ENCODE measurements at regions not wholly inside any gene's neighbourhood (a gene's known extent, or its start where the extent isn't known, plus 50 kb on each side); places are given as distances from the start of the nearest gene placed in this dataset.

DNA sequence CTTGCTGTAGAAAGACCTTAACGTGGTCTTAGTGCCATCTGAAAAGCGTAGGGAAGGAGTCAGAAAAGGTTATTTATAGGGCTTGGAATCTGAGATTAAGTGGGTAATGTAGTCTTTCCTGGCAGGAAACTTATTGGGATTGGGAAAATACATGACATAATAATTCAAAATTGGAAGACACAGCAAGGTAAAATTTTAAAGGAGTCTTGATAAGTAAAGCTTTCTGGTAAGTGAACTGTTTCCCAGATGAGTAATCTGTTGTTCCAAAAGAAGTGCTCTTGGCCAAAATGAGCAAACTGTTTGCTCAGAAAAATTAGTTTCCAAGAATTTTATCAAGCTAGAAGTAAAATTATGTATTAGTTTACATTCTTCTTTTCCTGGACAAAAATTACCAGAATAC, 149.3 kb upstream of the TMTC2 start:
- TF ChIP-seq SP1 (IDR thresholded peaks at IDR 0.05; ENCODE audit: low read depth, low read length) (no peak), EP300 (IDR thresholded peaks at IDR 0.05; ENCODE audit: borderline replicate concordance in 1 of 2, low read depth in 2 of 2, low read length in 2 of 2) (no peak), RXRA (IDR thresholded peaks at IDR 0.05; ENCODE audit: insufficient read depth, low read depth, low read length) (no peak)
- TF ChIP-seq, protein P1, sequence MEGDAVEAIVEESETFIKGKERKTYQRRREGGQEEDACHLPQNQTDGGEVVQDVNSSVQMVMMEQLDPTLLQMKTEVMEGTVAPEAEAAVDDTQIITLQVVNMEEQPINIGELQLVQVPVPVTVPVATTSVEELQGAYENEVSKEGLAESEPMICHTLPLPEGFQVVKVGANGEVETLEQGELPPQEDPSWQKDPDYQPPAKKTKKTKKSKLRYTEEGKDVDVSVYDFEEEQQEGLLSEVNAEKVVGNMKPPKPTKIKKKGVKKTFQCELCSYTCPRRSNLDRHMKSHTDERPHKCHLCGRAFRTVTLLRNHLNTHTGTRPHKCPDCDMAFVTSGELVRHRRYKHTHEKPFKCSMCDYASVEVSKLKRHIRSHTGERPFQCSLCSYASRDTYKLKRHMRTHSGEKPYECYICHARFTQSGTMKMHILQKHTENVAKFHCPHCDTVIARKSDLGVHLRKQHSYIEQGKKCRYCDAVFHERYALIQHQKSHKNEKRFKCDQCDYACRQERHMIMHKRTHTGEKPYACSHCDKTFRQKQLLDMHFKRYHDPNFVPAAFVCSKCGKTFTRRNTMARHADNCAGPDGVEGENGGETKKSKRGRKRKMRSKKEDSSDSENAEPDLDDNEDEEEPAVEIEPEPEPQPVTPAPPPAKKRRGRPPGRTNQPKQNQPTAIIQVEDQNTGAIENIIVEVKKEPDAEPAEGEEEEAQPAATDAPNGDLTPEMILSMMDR (IDR thresholded peaks at IDR 0.05; ENCODE audit: control extremely low read depth in 1 of 3, insufficient read depth in 1 of 3, low read depth in 1 of 3, low read length in 3 of 3): no peak
